PFSK-1 (cell line): ENCODE measurements at regions not wholly inside any gene's neighbourhood (a gene's known extent, or its start where the extent isn't known, plus 50 kb on each side); places are given as distances from the start of the nearest gene placed in this dataset.

ENCODE experiments used
- FOXP2 ChIP-seq: optimal IDR thresholded peaks from 2 replicates; pipeline ENCODE3; 2011; ENCODE audit warnings: borderline replicate concordance, control low read depth, inconsistent platforms; ENCODE audit not compliant: insufficient read depth; ENCODE audit errors: extremely low read length, extremely low read depth
- POLR2AphosphoS5 ChIP-seq: IDR thresholded peaks from 2 replicates; pipeline ENCODE4 v1.6.1; 2012; ENCODE audit warnings: low read depth, mild to moderate bottlenecking, control low read depth, low read length, moderate library complexity
- REST ChIP-seq, 2 experiments: IDR thresholded peaks; 2 replicates each; pipeline versions ENCODE4 v1.6.1 to v1.8.0; 2011 to 2012; ENCODE audit warnings: low read depth in 2 of 2, low read length in 2 of 2, control low read depth in 1 of 2, inconsistent platforms in 1 of 2, mild to moderate bottlenecking in 1 of 2, moderate library complexity in 1 of 2; ENCODE audit not compliant: insufficient read depth in 1 of 2
- SIN3A ChIP-seq: IDR thresholded peaks from 2 replicates; pipeline ENCODE4 v1.6.1; 2012; ENCODE audit warnings: mild to moderate bottlenecking, low read length, moderate library complexity, borderline replicate concordance; ENCODE audit not compliant: insufficient read depth
- TAF1 ChIP-seq: IDR thresholded peaks from 2 replicates; pipeline ENCODE4 v1.6.1; 2012; ENCODE audit warnings: low read length, control low read depth, borderline replicate concordance; ENCODE audit not compliant: insufficient read depth

GRCh38 chr2:236743039-236743920 is 173.7 kb downstream of the ACKR3 start:
- no peak for TF ChIP-seq POLR2AphosphoS5
- no peak for TF ChIP-seq TAF1
- no peak for TF ChIP-seq REST (IDR thresholded peaks at IDR 0.05; ENCODE audit: insufficient read depth in 1 of 2, low read depth in 2 of 2, low read length in 2 of 2)
- no peak for TF ChIP-seq SIN3A

DNA sequence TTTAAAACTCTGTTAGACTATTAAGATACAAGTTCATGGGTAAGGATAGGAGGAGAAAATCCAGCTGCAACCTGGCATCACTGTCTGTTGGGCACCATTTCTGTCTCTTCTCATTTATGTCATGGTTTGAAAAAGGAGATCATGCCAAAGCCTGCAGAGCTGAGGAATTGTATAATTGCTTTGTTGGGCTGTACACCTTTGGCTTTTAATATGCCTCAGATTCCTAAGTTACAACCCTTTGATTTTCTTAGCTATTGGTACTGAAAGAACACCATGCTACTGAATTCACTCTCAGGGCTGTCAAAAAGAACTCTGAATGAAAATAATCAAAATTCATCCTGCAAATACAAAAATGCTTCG is 174.3 kb downstream of the ACKR3 start:
- TF ChIP-seq POLR2AphosphoS5 (no peak), REST (IDR thresholded peaks at IDR 0.05; ENCODE audit: insufficient read depth in 1 of 2, low read depth in 2 of 2, low read length in 2 of 2) (no peak), SIN3A (no peak), TAF1 (no peak), FOXP2 (no peak)

DNA sequence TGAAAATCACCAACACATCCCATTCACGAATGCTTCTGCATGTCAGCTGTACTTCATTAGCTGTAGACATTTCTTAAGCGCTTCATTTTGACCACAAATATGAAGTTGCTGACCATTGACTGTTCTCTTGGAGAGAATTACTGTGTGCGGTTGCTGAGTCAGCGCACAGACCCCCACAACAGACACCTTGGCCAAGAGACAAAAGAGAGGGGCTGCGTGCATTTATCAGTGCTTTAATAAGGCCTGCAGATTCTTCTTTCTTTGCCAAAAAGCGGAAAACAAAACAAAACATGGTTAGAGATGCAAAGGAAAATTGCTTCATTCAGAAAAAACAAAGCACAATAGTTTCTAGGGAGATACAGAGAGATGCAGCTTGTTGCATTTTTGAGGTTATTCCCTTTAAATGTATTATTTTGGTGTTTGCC is 174.7 kb downstream of the ACKR3 start:
- no peak for TF ChIP-seq SIN3A
- no peak for TF ChIP-seq POLR2AphosphoS5
- no peak for TF ChIP-seq REST (IDR thresholded peaks at IDR 0.05; ENCODE audit: insufficient read depth in 1 of 2, low read depth in 2 of 2, low read length in 2 of 2)
- TF ChIP-seq TAF1 = no peak
- no peak for TF ChIP-seq FOXP2

- TF ChIP-seq FOXP2 = no peak
- no peak for TF ChIP-seq REST (IDR thresholded peaks at IDR 0.05; ENCODE audit: insufficient read depth in 1 of 2, low read depth in 2 of 2, low read length in 2 of 2)
- no peak for TF ChIP-seq POLR2AphosphoS5
- no peak for TF ChIP-seq SIN3A
- TF ChIP-seq TAF1 = no peak
Observed at GRCh38 chr2:236744716-236745115, 175.1 kb downstream of the ACKR3 start.

DNA sequence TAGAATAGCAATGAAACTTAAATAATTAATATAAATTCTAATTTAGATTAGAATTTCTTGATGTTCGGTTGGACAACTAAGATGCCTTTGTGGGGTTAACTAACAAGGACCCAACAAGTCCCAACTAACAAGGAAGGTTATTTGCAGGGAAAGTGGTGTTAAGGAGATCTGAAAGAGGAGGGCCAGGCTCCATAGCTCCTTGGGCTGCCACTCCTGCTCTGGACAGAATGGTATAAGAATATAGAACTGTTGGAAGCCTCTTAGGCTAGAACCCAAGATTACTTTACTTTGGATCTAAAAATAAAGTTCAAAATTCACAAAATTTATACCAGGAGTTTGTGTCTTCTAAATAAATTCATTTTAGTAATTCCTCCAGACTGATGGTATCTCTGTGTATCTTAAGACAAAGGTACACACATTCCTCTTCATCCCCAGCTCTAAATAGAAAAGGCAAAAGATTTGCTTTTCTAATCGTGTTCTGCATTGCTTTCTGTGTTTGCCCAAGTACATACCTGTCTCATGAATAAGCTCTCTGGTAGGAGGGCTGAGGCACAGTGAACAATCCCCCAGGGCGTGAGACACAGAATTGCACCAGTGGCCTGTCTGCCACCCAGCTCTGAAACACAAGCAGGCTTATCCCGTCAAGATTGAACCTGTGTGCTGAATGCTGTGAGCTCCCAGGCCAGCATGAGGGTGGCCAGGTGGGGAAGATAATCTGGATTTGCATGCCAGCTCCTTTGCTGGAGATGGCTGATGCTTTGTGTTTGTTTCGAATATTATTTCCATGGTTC is 176.0 kb downstream of the ACKR3 start:
- TF ChIP-seq SIN3A = no peak
- TF ChIP-seq FOXP2 = no peak
